Breast epithelium (tissue), 4 donors: ENCODE measurements at regions not wholly inside any gene's neighbourhood (a gene's known extent, or its start where the extent isn't known, plus 50 kb on each side); places are given as distances from the start of the nearest gene placed in this dataset.
"Not testable (repeated sequence)": the region's sequence is repeated elsewhere in the genome, so short reads cannot be mapped to it uniquely, and the experiment has no call there.

Experiments
- DNase-seq, 2 donors: peaks; one replicate each; pipeline ENCODE4 v3.0.0-alpha.2; 2019; ENCODE audit warnings: low spot score in 2 of 2
- H3K27ac ChIP-seq, 2 donors: fragments of 200-600 bp; sonication (generic) in 1 of 2; one replicate each; pipeline ENCODE4 v1.5.1; 2016 to 2019; ENCODE audit warnings: mild to moderate bottlenecking in 1 of 2
- H3K27me3 ChIP-seq, 2 donors: fragments of 200-600 bp; sonication (generic) in 1 of 2; one replicate each; pipeline versions ENCODE4 v1.5.1 to v1.6.0; 2017 to 2019; ENCODE audit warnings: control low read depth in 1 of 2, mild to moderate bottlenecking in 1 of 2
- H3K36me3 ChIP-seq: fragments of 200-600 bp; one replicate; pipeline ENCODE4 v1.5.1; 2019
- H3K4me1 ChIP-seq, 2 donors: fragments of 200-600 bp; sonication (generic); one replicate each; pipeline ENCODE4 v1.5.1; 2016 to 2019; ENCODE audit warnings: control low read depth in 1 of 2
- H3K4me3 ChIP-seq, 3 donors: fragments of 200-600 bp; sonication (generic); 1 replicate in 2 of 3; 2 replicates in 1 of 3; pipeline ENCODE4 v1.5.1; 2016 to 2019; ENCODE audit warnings: mild to moderate bottlenecking in 3 of 3, moderate library complexity in 2 of 3
- H3K9me3 ChIP-seq, 2 donors: fragments of 200-600 bp; sonication (generic) in 1 of 2; one replicate each; pipeline ENCODE4 v1.5.1; 2016 to 2019; ENCODE audit warnings: control low read depth in 1 of 2
- POLR2A ChIP-seq: fragments of 450-650 bp; IDR thresholded peaks from one replicate; pipeline ENCODE4 v1.6.1; 2016; ENCODE audit warnings: antibody characterized with exemption, mild to moderate bottlenecking, moderate library complexity
- POLR2AphosphoS5 ChIP-seq, 3 donors: sonication (generic); formaldehyde crosslinking; IDR thresholded peaks; one replicate each; pipeline ENCODE4 v1.6.1; 2017; ENCODE audit warnings: antibody characterized with exemption in 3 of 3
- intact Hi-C: fragments of 100-400 bp; cut with DNase I; formaldehyde crosslinking; loops from one replicate; pipeline ENCODE4 v1.15.1; 2023; ENCODE audit warnings: low total_unique reads
- TF ChIP-seq, protein P1 (sequence below), 3 donors: fragments of 450-650 bp; IDR thresholded peaks; one replicate each; pipeline ENCODE4 v1.5.1; 2016 to 2017; ENCODE audit warnings: antibody characterized with exemption in 3 of 3, mild to moderate bottlenecking in 3 of 3, moderate library complexity in 3 of 3

GRCh38 chr14:42488965-42489364 is 882.3 kb downstream of the LRFN5 start:
- TF ChIP-seq, protein P1, sequence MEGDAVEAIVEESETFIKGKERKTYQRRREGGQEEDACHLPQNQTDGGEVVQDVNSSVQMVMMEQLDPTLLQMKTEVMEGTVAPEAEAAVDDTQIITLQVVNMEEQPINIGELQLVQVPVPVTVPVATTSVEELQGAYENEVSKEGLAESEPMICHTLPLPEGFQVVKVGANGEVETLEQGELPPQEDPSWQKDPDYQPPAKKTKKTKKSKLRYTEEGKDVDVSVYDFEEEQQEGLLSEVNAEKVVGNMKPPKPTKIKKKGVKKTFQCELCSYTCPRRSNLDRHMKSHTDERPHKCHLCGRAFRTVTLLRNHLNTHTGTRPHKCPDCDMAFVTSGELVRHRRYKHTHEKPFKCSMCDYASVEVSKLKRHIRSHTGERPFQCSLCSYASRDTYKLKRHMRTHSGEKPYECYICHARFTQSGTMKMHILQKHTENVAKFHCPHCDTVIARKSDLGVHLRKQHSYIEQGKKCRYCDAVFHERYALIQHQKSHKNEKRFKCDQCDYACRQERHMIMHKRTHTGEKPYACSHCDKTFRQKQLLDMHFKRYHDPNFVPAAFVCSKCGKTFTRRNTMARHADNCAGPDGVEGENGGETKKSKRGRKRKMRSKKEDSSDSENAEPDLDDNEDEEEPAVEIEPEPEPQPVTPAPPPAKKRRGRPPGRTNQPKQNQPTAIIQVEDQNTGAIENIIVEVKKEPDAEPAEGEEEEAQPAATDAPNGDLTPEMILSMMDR (IDR thresholded peaks at IDR 0.05) = no peak
- TF ChIP-seq POLR2AphosphoS5 (IDR thresholded peaks at IDR 0.05) (no peak), POLR2A (no peak)
- Histone ChIP-seq H3K27me3 (no peaks in the 10 kb centered on the region), H3K27ac (no peak overlapping the region), H3K4me3 (no peak overlapping the region), H3K4me1 (no peaks in the 10 kb centered on the region), H3K9me3 (no peaks in the 10 kb centered on the region), H3K36me3 (no peaks in the 10 kb centered on the region)
- intact Hi-C loops = no loop called here
- no peak for DNase-seq

DNA sequence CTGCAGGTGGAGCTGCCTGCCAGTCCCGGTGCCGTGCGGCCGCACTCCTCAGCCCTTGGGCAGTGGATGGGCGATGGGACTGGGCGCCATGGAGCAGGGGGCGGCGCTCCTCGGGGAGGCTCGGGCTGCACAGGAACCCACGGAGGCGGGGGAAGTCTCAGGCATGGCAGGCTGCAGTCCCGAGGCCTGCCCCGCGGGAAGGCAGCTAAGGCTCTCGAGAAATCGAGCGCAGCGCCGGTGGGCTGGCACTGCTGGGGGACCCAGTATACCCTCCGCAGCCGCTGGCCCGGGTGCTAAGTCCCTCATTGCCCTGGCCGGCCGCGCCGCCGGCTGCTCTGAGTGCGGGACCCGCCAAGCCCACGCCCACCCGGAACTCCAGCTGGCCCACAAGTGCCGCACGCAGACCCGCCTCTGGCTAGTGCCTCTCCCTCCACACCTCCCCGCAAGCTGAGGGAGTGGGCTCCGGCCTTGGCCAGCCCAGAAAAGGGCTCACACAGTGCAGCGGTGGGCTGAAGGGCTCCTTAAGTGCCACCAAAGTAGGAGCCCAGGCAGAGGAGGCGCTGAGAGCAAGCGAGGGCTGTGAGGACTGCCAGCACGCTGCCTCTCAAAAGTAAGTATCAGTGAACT is 875.8 kb downstream of the LRFN5 start:
- H3K36me3 ChIP-seq, H3K27me3 ChIP-seq, H3K4me3 ChIP-seq, DNase-seq, H3K27ac ChIP-seq, H3K4me1 ChIP-seq, H3K9me3 ChIP-seq, intact Hi-C loops: not testable (repeated sequence)

DNA sequence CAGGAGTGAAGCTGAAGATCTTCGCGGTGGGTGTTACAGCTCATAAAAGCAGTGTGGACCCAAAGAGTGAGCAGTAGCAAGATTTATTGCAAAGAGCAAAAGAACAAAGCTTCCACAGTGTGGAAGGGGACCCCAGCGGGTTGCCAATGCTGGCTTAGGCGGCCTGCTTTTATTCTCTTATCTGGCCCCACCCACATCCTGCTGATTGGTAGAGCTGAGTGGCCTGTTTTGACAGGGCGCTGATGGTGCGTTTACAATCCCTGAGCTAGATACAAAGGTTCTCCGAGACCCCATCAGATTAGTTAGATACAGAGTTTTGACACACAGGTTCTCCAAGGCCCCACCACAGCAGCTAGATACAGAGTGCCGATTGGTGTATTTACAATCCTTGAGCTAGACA is 875.0 kb downstream of the LRFN5 start:
- intact Hi-C loops, H3K9me3 ChIP-seq, H3K27me3 ChIP-seq, H3K4me3 ChIP-seq, H3K27ac ChIP-seq, DNase-seq, H3K4me1 ChIP-seq, H3K36me3 ChIP-seq: not testable (repeated sequence)

DNA sequence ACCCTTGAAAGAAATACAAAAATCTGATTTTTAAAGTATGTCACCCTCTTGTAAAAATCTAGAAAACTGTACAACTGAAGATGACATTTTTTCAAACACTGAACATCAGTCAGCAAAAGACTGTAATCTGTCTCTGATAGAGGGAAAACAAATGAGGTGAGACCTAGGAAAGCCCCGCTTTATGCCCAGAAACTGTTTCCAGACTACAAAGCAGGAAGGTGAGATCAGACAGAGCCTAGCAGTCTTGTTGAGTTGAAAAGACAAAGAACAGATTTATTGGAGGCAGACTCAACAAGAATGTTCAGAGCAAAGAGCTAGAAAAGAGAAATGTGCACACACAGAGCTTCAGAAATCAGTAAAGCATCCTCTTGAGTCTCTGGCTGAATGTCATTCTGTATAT is 873.6 kb downstream of the LRFN5 start:
- Histone ChIP-seq H3K27me3 (no peaks in the 10 kb centered on the region), H3K36me3 (no peaks in the 10 kb centered on the region), H3K4me3 (no peak overlapping the region), H3K4me1 (no peaks in the 10 kb centered on the region), H3K9me3 (no peaks in the 10 kb centered on the region), H3K27ac (no peak overlapping the region)
- intact Hi-C loops = no loop called here
- DNase-seq = no peak
- TF ChIP-seq, protein P1 (IDR thresholded peaks at IDR 0.05) = no peak
- TF ChIP-seq POLR2AphosphoS5 (IDR thresholded peaks at IDR 0.05) = no peak
- no peak for TF ChIP-seq POLR2A

- Histone ChIP-seq H3K36me3 (no peaks in the 10 kb centered on the region), H3K27me3 (no peaks in the 10 kb centered on the region), H3K27ac (no peak overlapping the region), H3K4me3 (no peak overlapping the region), H3K9me3 (no peaks in the 10 kb centered on the region), H3K4me1 (no peaks in the 10 kb centered on the region)
- intact Hi-C loops = no loop called here
- no peak for TF ChIP-seq POLR2A
- TF ChIP-seq, protein P1 (IDR thresholded peaks at IDR 0.05) = no peak
- no peak for TF ChIP-seq POLR2AphosphoS5 (IDR thresholded peaks at IDR 0.05)
- no peak for DNase-seq
Measured at GRCh38 chr14:42475289-42475688, 868.6 kb downstream of the LRFN5 start.

- Histone ChIP-seq H3K36me3 (no peaks in the 10 kb centered on the region), H3K9me3 (no peaks in the 10 kb centered on the region), H3K4me1 (no peaks in the 10 kb centered on the region), H3K27me3 (no peaks in the 10 kb centered on the region), H3K4me3 (peak overlapping the region in 1 of 3 donors; percentile 43), H3K27ac (no peak overlapping the region)
- intact Hi-C loops = no loop called here
- DNase-seq = no peak
- TF ChIP-seq, protein P1 (IDR thresholded peaks at IDR 0.05) = no peak
- no peak for TF ChIP-seq POLR2A
Measured at GRCh38 chr14:42470427-42470719, 863.7 kb downstream of the LRFN5 start.
